ENCODE measurements at regions not wholly inside any gene's neighbourhood (a gene's known extent, or its start where the extent isn't known, plus 50 kb on each side); places are given as distances from the start of the nearest gene placed in this dataset.

DNA sequence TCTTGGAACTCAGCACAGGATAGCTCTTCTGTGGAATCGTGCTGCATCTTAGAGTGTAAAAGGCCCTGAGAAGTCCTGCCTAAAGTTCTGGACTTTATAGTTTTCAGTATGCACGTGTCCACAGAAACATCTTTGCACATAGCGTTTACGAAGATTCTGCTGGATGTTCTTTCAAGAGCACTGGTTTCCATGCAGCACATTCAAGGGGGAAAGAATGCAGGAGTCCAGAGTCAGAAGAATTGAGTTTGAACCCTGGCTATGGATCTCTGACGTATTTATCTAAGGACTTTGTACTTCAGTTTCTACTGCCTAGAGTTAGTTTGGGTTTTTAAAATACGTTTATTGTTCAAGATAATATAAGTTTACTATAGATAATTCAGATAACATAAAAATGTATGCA lies 282.8 kb upstream of the ZMIZ1 start:
- TF ChIP-seq EZH2 (IDR thresholded peaks at IDR 0.05) (no peak), POLR2AphosphoS5 (IDR thresholded peaks at IDR 0.05; ENCODE audit: borderline replicate concordance, low read depth, low read length) (no peak), FOXP2 (optimal IDR thresholded peaks at IDR 0.05; ENCODE audit: control extremely low read depth, extremely low read length, insufficient read depth) (no peak)

Measured in SK-N-MC (cell line).